Gastroesophageal sphincter (tissue), 3 donors: ENCODE measurements at regions not wholly inside any gene's neighbourhood (a gene's known extent, or its start where the extent isn't known, plus 50 kb on each side); places are given as distances from the start of the nearest gene placed in this dataset.

Experiments
- EP300 ChIP-seq: sonication (generic); formaldehyde crosslinking; IDR thresholded peaks from one replicate; pipeline ENCODE4 v1.6.1; 2017; ENCODE audit warnings: antibody characterized with exemption, mild to moderate bottlenecking
- POLR2A ChIP-seq, 2 donors: fragments of 450-650 bp; IDR thresholded peaks; one replicate each; pipeline ENCODE4 v1.6.1; 2017; ENCODE audit warnings: antibody characterized with exemption in 2 of 2, mild to moderate bottlenecking in 2 of 2, moderate library complexity in 1 of 2
- POLR2AphosphoS5 ChIP-seq: sonication (generic); formaldehyde crosslinking; IDR thresholded peaks from one replicate; pipeline ENCODE4 v1.6.1; 2017; ENCODE audit warnings: antibody characterized with exemption
- TF ChIP-seq, protein P1 (sequence below), 4 experiments: fragments of 200-600 bp in 2 of 4; fragments of 450-650 bp in 2 of 4; sonication (generic) in 1 of 4; IDR thresholded peaks; one replicate each; pipeline ENCODE4 v1.5.1; 2017 to 2019; ENCODE audit warnings: antibody characterized with exemption in 4 of 4, mild to moderate bottlenecking in 2 of 4, moderate library complexity in 2 of 4

GRCh38 chr4:166318810-166319525 lies 445.9 kb downstream of the TLL1 start:
- TF ChIP-seq POLR2A (IDR thresholded peaks at IDR 0.05) (no peak), POLR2AphosphoS5 (no peak), EP300 (no peak)
- TF ChIP-seq, protein P1, sequence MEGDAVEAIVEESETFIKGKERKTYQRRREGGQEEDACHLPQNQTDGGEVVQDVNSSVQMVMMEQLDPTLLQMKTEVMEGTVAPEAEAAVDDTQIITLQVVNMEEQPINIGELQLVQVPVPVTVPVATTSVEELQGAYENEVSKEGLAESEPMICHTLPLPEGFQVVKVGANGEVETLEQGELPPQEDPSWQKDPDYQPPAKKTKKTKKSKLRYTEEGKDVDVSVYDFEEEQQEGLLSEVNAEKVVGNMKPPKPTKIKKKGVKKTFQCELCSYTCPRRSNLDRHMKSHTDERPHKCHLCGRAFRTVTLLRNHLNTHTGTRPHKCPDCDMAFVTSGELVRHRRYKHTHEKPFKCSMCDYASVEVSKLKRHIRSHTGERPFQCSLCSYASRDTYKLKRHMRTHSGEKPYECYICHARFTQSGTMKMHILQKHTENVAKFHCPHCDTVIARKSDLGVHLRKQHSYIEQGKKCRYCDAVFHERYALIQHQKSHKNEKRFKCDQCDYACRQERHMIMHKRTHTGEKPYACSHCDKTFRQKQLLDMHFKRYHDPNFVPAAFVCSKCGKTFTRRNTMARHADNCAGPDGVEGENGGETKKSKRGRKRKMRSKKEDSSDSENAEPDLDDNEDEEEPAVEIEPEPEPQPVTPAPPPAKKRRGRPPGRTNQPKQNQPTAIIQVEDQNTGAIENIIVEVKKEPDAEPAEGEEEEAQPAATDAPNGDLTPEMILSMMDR (IDR thresholded peaks at IDR 0.05): no peak
